CD14-positive monocyte (primary cell): ENCODE measurements at regions not wholly inside any gene's neighbourhood (a gene's known extent, or its start where the extent isn't known, plus 50 kb on each side); places are given as distances from the start of the nearest gene placed in this dataset.

Source experiments
- DNase-seq, 3 donors: peaks; one replicate each; pipeline ENCODE4 v3.0.0-alpha.2; 2011 to 2022
- H2AFZ ChIP-seq: 2 replicates; pipeline ENCODE4 v1.6.0; 2012; ENCODE audit warnings: mild to moderate bottlenecking, low read depth, low read length, inconsistent platforms; ENCODE audit not compliant: insufficient read depth, poor library complexity, severe bottlenecking
- H3K27ac ChIP-seq, 2 donors: 1 replicate in 1 of 2; 2 replicates in 1 of 2; pipeline ENCODE4 v1.5.1; 2012 to 2013; ENCODE audit warnings: low read length in 2 of 2, control low read depth in 1 of 2, inconsistent platforms in 1 of 2, low read depth in 1 of 2, mild to moderate bottlenecking in 1 of 2
- H3K27me3 ChIP-seq, 2 donors: one replicate each; pipeline versions ENCODE4 v1.6.0 to v1.6.1; 2011 to 2013; ENCODE audit warnings: low read length in 2 of 2; ENCODE audit not compliant: control insufficient read depth in 2 of 2, insufficient read depth in 2 of 2
- H3K36me3 ChIP-seq, 2 donors: replicated peaks in 1 of 2; 1 replicate in 1 of 2; 2 replicates in 1 of 2; pipeline versions ENCODE4 v1.5.1 to v1.6.1; 2012 to 2013; ENCODE audit warnings: low read length in 2 of 2, control low read depth in 1 of 2, inconsistent platforms in 1 of 2, mild to moderate bottlenecking in 1 of 2; ENCODE audit not compliant: insufficient read depth in 2 of 2, control insufficient read depth in 1 of 2
- H3K4me1 ChIP-seq, 2 donors: 1 replicate in 1 of 2; 2 replicates in 1 of 2; pipeline versions ENCODE4 v1.5.1 to v1.6.1; 2012 to 2013; ENCODE audit warnings: low read length in 2 of 2, control low read depth in 1 of 2, inconsistent platforms in 1 of 2, mild to moderate bottlenecking in 1 of 2, moderate library complexity in 1 of 2; ENCODE audit not compliant: insufficient read depth in 2 of 2, control insufficient read depth in 1 of 2
- H3K4me2 ChIP-seq: replicated peaks from 2 replicates; pipeline ENCODE3; 2012; ENCODE audit warnings: low read length, moderate library complexity, mild to moderate bottlenecking; ENCODE audit not compliant: poor library complexity, severe bottlenecking; ENCODE audit errors: extremely low read depth
- H3K4me3 ChIP-seq, 3 experiments: fragments of 200-600 bp in 1 of 3; sonication (generic) in 1 of 3; replicated peaks in 1 of 3; 1 replicate in 2 of 3; 2 replicates in 1 of 3; pipeline ENCODE4 v1.5.1; 2011 to 2013; ENCODE audit warnings: low read length in 3 of 3, mild to moderate bottlenecking in 3 of 3, control low read depth in 2 of 3, low read depth in 2 of 3, inconsistent platforms in 1 of 3, moderate library complexity in 1 of 3
- H3K79me2 ChIP-seq: 2 replicates; pipeline ENCODE4 v1.6.0; 2012; ENCODE audit warnings: mild to moderate bottlenecking, control low read depth, inconsistent platforms, low read length, moderate library complexity; ENCODE audit not compliant: insufficient read depth
- H3K9ac ChIP-seq: 2 replicates; pipeline ENCODE4 v1.6.0; 2017; ENCODE audit warnings: low read length, mild to moderate bottlenecking; ENCODE audit not compliant: insufficient read depth, poor library complexity, severe bottlenecking
- H3K9me3 ChIP-seq, 2 donors: replicated peaks in 1 of 2; 1 replicate in 1 of 2; 2 replicates in 1 of 2; pipeline versions ENCODE4 v1.5.1 to v1.6.1; 2012 to 2013; ENCODE audit warnings: low read length in 2 of 2, control low read depth in 1 of 2; ENCODE audit not compliant: control insufficient read depth in 1 of 2, insufficient read depth in 1 of 2
- H4K20me1 ChIP-seq: 2 replicates; pipeline ENCODE4 v1.6.0; 2012; ENCODE audit warnings: mild to moderate bottlenecking, low read length, control low read depth, moderate library complexity; ENCODE audit not compliant: insufficient read depth
- H3K27ac Mint-ChIP-seq, 7 donors: one replicate each; pipeline ENCODE4 v1.8.0; 2020; ENCODE audit warnings: mild to moderate bottlenecking in 7 of 7, mixed read lengths in 7 of 7, moderate library complexity in 6 of 7, inconsistent platforms in 2 of 7
- H3K27me3 Mint-ChIP-seq, 3 donors: one replicate each; pipeline ENCODE4 v1.8.0; 2021 to 2022; ENCODE audit warnings: low read depth in 3 of 3, mild to moderate bottlenecking in 3 of 3, mixed read lengths in 3 of 3, moderate library complexity in 3 of 3, inconsistent platforms in 1 of 3
- H3K36me3 Mint-ChIP-seq, 2 donors: one replicate each; pipeline ENCODE4 v1.8.0; 2020; ENCODE audit warnings: mixed read lengths in 2 of 2, inconsistent platforms in 1 of 2, mild to moderate bottlenecking in 1 of 2
- H3K4me1 Mint-ChIP-seq: one replicate; pipeline ENCODE4 v1.8.0; 2020; ENCODE audit warnings: mild to moderate bottlenecking, mixed read lengths
- H3K4me3 Mint-ChIP-seq, 2 donors: one replicate each; pipeline ENCODE4 v1.8.0; 2020; ENCODE audit warnings: mild to moderate bottlenecking in 2 of 2, mixed read lengths in 2 of 2, moderate library complexity in 1 of 2
- H3K9me3 Mint-ChIP-seq, 7 donors: one replicate each; pipeline ENCODE4 v1.8.0; 2020 to 2022; ENCODE audit warnings: mixed read lengths in 7 of 7, mild to moderate bottlenecking in 6 of 7, moderate library complexity in 6 of 7, inconsistent platforms in 2 of 7
- WGBS: methylation state at CpG from one replicate; pipeline ENCODE4 v1.1.5; 2013; ENCODE audit warnings: missing lambda C conversion rate; ENCODE audit not compliant: insufficient coverage; 5-methylcytosine and 5-hydroxymethylcytosine counted together
- intact Hi-C, 2 donors: fragments of 100-400 bp; cut with micrococcal nuclease; formaldehyde crosslinking; loops; one replicate each; pipeline versions ENCODE4 v1.15.0 to v1.15.1; 2023
- TF ChIP-seq, protein P1 (sequence below): fragments of 200-600 bp; IDR thresholded peaks from one replicate; pipeline ENCODE4 v1.8.0; 2022; ENCODE audit warnings: antibody characterized with exemption, mild to moderate bottlenecking

DNA sequence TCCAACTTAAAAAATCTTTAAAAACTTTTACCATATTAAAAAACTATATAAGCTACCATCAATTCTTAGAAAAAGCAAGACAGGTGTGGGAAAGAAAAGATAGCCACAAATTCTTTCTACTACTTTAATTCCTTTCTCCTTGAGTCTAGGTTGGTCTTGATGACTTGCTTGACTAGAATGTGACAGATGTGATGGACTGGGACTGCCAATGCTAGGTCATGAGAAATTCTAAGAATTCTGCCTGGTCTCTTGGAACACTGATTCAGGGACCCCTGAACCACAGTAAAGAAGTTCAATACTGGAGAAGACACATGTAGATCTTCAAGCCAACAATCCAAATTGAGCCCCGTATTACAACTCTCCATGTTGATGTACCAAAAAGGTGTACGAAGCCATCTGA, 326.6 kb upstream of the B3GALT2 start:
- Histone ChIP-seq H3K9me3 (no peaks in the 10 kb centered on the region), H3K27ac (no peak overlapping the region), H2AFZ (no peak overlapping the region), H3K4me3 (no peak overlapping the region), H3K4me2 (no peak overlapping the region), H3K36me3 (no peaks in the 10 kb centered on the region), H3K9ac (no peak overlapping the region), H4K20me1 (no peaks in the 10 kb centered on the region), H3K4me1 (no peaks in the 10 kb centered on the region), H3K27me3 (no peaks in the 10 kb centered on the region), H3K79me2 (no peaks in the 10 kb centered on the region)
- Mint-ChIP-seq H3K27ac (peak overlapping the region in 1 of 7 donors; percentile 32), H3K27me3 (peaks cover 0 to 2% (median 0%) of the 10 kb centered on the region in 3 donors), H3K4me1 (peaks cover 2% of the 10 kb centered on the region), H3K36me3 (no peaks in the 10 kb centered on the region), H3K4me3 (no peak overlapping the region), H3K9me3 (peaks cover 2 to 9% (median 5%) of the 10 kb centered on the region in 7 donors)
- intact Hi-C loops, result no loop called here
- WGBS, result 100% methylated on average over 2 of the region's 2 CpGs
- TF ChIP-seq, protein P1, sequence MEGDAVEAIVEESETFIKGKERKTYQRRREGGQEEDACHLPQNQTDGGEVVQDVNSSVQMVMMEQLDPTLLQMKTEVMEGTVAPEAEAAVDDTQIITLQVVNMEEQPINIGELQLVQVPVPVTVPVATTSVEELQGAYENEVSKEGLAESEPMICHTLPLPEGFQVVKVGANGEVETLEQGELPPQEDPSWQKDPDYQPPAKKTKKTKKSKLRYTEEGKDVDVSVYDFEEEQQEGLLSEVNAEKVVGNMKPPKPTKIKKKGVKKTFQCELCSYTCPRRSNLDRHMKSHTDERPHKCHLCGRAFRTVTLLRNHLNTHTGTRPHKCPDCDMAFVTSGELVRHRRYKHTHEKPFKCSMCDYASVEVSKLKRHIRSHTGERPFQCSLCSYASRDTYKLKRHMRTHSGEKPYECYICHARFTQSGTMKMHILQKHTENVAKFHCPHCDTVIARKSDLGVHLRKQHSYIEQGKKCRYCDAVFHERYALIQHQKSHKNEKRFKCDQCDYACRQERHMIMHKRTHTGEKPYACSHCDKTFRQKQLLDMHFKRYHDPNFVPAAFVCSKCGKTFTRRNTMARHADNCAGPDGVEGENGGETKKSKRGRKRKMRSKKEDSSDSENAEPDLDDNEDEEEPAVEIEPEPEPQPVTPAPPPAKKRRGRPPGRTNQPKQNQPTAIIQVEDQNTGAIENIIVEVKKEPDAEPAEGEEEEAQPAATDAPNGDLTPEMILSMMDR, result no peak
- DNase-seq, result no peak

DNA sequence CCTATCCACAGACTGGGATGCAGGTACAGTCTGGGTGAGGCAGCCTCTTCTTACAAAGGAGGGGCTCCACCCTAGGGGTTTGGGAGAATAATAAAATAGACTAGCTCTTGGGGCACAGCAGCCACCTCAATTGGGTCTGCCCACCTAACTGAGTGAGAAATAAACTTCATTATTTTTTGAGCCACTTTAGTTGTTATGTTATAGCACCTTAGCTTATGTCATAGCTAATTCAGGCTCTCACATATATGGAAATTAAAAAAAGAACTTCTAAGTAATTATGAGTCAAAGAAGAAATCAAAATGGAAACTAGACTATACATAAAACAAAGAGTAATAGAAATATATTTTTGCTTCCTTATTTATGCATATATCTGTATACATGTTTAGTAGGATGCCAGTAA, 318.5 kb upstream of the B3GALT2 start:
- Histone ChIP-seq H3K4me3 (no peak overlapping the region), H3K27ac (no peak overlapping the region), H3K36me3 (no peaks in the 10 kb centered on the region), H2AFZ (no peak overlapping the region), H3K9ac (no peak overlapping the region), H3K4me2 (no peak overlapping the region), H3K27me3 (no peaks in the 10 kb centered on the region), H4K20me1 (no peaks in the 10 kb centered on the region), H3K9me3 (no peaks in the 10 kb centered on the region), H3K4me1 (no peaks in the 10 kb centered on the region), H3K79me2 (no peaks in the 10 kb centered on the region)
- Mint-ChIP-seq H3K36me3 (no peaks in the 10 kb centered on the region), H3K27me3 (no peaks in the 10 kb centered on the region), H3K27ac (no peak overlapping the region), H3K4me3 (no peak overlapping the region), H3K4me1 (no peaks in the 10 kb centered on the region), H3K9me3 (peaks cover 0 to 5% (median 2%) of the 10 kb centered on the region in 7 donors)
- intact Hi-C loops, result no loop called here
- TF ChIP-seq, protein P1, result no peak
- no peak for DNase-seq
